ENCODE measurements at regions not wholly inside any gene's neighbourhood (a gene's known extent, or its start where the extent isn't known, plus 50 kb on each side); places are given as distances from the start of the nearest gene placed in this dataset.

DNA sequence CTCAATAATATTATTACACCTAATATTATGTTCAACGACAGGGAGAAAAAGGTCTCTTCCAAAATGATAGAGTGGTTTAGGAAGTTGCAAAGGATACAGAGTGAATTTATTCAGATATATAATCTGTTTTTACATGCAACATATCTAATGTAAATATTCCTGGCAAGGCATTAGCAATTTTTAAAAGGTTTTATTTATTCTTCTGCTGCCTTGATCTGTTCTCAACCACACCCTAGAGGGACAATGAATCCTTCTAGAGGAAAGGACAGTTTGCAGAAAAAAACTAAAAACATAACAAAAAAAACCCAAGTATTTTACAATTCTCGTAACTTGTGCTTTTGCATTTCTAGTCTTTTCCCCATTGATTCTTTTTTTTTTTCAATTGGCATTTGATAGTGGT lies 459.6 kb downstream of the KLF12 start:
- no peak for DNase-seq (ENCODE audit: low spot score)
- Mint-ChIP-seq H3K4me3 (no peak overlapping the region), H3K9me3 (no peaks in the 10 kb centered on the region), H3K27ac (no peak overlapping the region), H3K27me3 (ENCODE audit: insufficient read depth) (peaks cover 1% of the 10 kb centered on the region), H3K4me1 (ENCODE audit: low read depth) (no peaks in the 10 kb centered on the region), H3K36me3 (ENCODE audit: low read depth) (no peaks in the 10 kb centered on the region)
- intact Hi-C loops (cut with micrococcal nuclease): no loop called here

DNA sequence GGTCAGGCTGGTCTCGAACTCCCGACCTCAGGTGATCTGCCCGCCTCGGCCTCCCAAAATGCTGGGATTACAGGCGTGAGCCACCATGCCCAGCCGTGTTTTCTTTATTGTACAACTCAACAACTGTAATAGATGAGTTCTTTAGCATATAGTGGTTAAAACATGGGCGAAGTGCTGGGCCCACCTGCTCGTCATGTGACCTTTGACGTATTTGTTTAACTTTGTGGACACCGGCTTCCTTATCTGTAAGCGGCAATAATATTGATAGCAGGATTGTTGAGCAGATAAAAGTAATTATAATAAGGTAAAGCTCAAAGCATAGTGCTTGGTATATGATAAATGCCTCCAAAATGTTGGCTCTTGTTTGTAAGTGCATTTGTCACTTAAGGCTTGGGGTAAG lies 460.3 kb downstream of the KLF12 start:
- Mint-ChIP-seq H3K9me3 (no peaks in the 10 kb centered on the region), H3K27ac (no peak overlapping the region), H3K36me3 (ENCODE audit: low read depth) (no peaks in the 10 kb centered on the region), H3K4me3 (no peak overlapping the region), H3K4me1 (ENCODE audit: low read depth) (no peaks in the 10 kb centered on the region), H3K27me3 (ENCODE audit: insufficient read depth) (peaks cover 8% of the 10 kb centered on the region)
- intact Hi-C loops (cut with micrococcal nuclease): no loop called here
- DNase-seq (ENCODE audit: low spot score): no peak

DNA sequence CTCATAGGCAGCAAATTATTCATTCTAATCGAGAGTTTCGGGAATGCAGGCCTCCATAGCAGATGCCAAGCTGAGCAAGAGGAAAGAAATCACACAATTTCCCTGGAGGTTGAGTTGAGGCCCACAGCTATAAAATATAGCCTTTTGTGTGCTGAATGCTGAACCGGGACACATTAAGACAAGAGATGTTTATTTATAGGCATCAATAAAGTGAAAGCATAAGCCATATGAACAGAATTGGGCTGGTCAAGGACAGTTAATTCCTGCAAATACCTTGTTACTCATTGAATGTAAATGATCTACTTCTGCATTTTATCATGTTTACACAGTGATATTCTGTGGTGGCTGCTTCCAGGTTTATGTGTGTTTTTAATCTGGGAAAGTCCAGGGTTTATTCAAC lies 461.7 kb downstream of the KLF12 start:
- H3K27ac Mint-ChIP-seq: no peak overlapping the region
- peaks cover 8% of the 10 kb centered on the region for H3K27me3 Mint-ChIP-seq (ENCODE audit: insufficient read depth)
- no peaks in the 10 kb centered on the region for H3K9me3 Mint-ChIP-seq
- DNase-seq (ENCODE audit: low spot score): no peak
- H3K36me3 Mint-ChIP-seq (ENCODE audit: low read depth): no peaks in the 10 kb centered on the region
- no peak overlapping the region for H3K4me3 Mint-ChIP-seq
- H3K4me1 Mint-ChIP-seq (ENCODE audit: low read depth): no peaks in the 10 kb centered on the region
- intact Hi-C loops (cut with micrococcal nuclease): no loop called here

DNA sequence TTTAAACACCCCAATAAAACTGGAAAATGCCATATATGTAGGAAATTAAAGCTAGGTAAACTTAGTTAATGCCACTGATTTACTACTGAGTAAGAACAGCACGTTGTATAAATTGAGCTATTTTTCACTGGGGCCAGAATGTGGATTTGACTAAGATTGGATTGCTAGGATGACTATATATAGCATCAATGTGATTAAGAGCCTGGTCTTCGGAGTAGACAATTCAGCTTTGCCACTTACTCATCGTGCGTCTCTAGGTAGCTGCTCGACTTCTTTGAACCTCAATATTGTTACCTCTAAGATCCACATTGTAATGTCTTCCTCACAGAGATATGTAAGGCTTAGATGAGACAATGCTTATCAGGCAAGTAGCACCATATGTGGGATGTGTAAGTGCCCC lies 462.5 kb downstream of the KLF12 start:
- intact Hi-C loops (cut with micrococcal nuclease): no loop called here
- DNase-seq (ENCODE audit: low spot score): no peak
- Mint-ChIP-seq H3K4me3 (no peak overlapping the region), H3K9me3 (no peaks in the 10 kb centered on the region), H3K27me3 (ENCODE audit: insufficient read depth) (peaks cover 8% of the 10 kb centered on the region), H3K36me3 (ENCODE audit: low read depth) (no peaks in the 10 kb centered on the region), H3K4me1 (ENCODE audit: low read depth) (no peaks in the 10 kb centered on the region), H3K27ac (no peak overlapping the region)

DNA sequence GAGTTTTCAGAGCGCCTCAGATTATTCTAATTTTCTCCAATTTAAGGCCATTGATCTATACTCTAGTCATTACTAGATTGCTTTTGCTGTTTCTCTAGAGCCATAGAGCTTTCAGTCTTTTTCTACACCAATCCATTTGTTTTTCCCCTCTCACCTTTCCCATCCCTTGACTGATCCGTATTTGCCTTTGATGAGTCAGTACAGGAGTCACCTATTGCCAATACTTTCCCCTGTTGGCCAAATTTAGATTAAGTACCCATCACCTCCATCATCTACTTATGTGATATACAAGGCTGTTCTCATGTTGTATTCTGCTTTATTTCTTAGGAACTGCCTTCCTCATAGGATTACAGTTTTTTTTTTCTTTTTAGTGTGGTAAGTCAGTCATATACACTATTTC lies 463.2 kb downstream of the KLF12 start:
- no peaks in the 10 kb centered on the region for H3K36me3 Mint-ChIP-seq (ENCODE audit: low read depth)
- peaks cover 8% of the 10 kb centered on the region for H3K27me3 Mint-ChIP-seq (ENCODE audit: insufficient read depth)
- H3K4me3 Mint-ChIP-seq: no peak overlapping the region
- no peaks in the 10 kb centered on the region for H3K9me3 Mint-ChIP-seq
- no peak for DNase-seq (ENCODE audit: low spot score)
- no peak overlapping the region for H3K27ac Mint-ChIP-seq
- no peaks in the 10 kb centered on the region for H3K4me1 Mint-ChIP-seq (ENCODE audit: low read depth)
- intact Hi-C loops (cut with micrococcal nuclease): no loop called here

DNA sequence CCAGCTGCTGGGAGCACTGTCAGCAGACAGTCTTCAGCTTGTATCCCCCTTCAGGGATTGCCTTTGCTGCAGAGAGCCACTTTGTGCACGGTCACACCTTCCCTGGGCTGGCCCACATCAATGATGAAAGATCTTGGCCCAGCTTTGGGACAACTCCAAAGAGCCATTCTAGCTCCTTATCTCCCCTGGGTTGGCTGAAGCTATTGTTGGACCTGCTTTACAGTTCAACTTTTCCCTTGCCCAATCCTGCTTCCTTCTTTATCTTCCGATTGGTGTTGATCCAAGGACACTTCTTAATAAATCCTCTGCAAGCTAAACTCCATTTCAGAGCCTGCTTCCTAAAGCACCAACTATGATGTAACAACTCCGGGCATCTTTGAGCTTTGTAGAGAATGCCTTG lies 466.4 kb downstream of the KLF12 start:
- Mint-ChIP-seq H3K4me3 (no peak overlapping the region), H3K4me1 (ENCODE audit: low read depth) (no peaks in the 10 kb centered on the region), H3K27ac (no peak overlapping the region), H3K9me3 (peaks cover under 1% of the 10 kb centered on the region), H3K36me3 (ENCODE audit: low read depth) (no peaks in the 10 kb centered on the region), H3K27me3 (ENCODE audit: insufficient read depth) (peaks cover 8% of the 10 kb centered on the region)
- intact Hi-C loops (cut with micrococcal nuclease): no loop called here
- no peak for DNase-seq (ENCODE audit: low spot score)

DNA sequence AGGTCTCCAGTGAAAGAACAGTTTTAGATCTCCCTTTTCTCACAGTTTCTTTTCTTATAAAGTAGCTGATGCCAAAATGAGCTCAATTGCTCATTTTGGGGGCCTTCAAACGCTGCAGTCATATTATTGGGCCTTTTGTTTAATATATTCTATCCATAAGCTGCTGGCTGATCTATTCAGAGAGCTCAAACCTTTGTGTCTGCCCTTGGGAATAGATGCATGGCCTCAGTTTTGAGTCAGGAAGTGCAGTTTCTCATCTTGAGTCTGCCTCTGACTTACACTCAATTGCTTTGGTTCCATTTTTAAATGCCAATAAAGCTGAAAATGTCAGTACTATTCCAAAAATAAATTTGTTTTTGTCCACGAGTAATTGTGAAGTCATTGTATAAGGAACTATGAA lies 468.9 kb downstream of the KLF12 start:
- no peaks in the 10 kb centered on the region for H3K4me1 Mint-ChIP-seq (ENCODE audit: low read depth)
- no peak overlapping the region for H3K27ac Mint-ChIP-seq
- DNase-seq (ENCODE audit: low spot score): no peak
- H3K27me3 Mint-ChIP-seq (ENCODE audit: insufficient read depth): peaks cover 8% of the 10 kb centered on the region
- no peak overlapping the region for H3K4me3 Mint-ChIP-seq
- intact Hi-C loops (cut with micrococcal nuclease): no loop called here
- H3K36me3 Mint-ChIP-seq (ENCODE audit: low read depth): no peaks in the 10 kb centered on the region
- H3K9me3 Mint-ChIP-seq: peaks cover 9% of the 10 kb centered on the region

DNA sequence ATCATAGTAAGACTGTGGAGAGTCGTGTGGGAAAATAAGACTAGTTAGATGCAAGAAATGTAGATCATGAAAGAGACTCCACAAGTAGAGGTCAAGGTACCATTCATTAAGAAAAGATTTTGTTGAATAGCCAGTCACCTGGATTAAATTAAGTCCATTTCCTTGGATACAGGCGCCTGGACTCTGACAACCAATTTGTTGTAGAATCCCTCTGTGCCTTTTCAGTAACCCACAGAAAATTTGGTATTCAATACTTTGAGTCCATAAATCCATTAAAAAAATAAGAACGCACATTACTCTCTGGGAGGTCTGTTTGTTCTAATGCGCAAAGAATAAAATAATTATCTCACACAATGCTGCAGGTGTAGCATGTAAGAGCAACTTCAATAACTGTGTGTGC lies 469.4 kb downstream of the KLF12 start:
- no peak overlapping the region for H3K4me3 Mint-ChIP-seq
- intact Hi-C loops (cut with micrococcal nuclease): no loop called here
- no peaks in the 10 kb centered on the region for H3K4me1 Mint-ChIP-seq (ENCODE audit: low read depth)
- DNase-seq (ENCODE audit: low spot score): no peak
- no peaks in the 10 kb centered on the region for H3K36me3 Mint-ChIP-seq (ENCODE audit: low read depth)
- H3K9me3 Mint-ChIP-seq: peaks cover 9% of the 10 kb centered on the region
- peaks cover 8% of the 10 kb centered on the region for H3K27me3 Mint-ChIP-seq (ENCODE audit: insufficient read depth)
- H3K27ac Mint-ChIP-seq: no peak overlapping the region

DNA sequence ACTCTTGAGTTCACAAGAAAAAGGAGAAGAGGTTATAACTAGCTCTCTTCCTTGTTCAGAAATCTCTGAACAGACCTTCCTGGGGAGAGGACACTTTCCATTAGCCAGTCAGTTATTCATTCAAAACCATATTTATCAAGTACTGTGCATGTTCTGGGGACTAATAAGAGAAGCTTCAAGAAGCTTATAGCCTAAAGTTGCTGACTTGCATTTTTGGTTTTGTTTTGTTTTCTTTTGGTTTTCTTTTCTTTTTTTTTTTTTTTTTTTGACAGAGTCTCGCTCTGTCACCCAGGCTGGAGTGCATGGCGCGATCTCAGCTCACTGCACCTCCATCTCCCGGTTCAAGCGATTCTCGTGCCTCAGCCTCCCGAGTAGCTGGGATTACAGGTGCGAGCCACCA lies 471.4 kb downstream of the KLF12 start:
- intact Hi-C loops (cut with micrococcal nuclease): no loop called here
- no peak for DNase-seq (ENCODE audit: low spot score)
- H3K27me3 Mint-ChIP-seq (ENCODE audit: insufficient read depth): no peaks in the 10 kb centered on the region
- H3K4me1 Mint-ChIP-seq (ENCODE audit: low read depth): no peaks in the 10 kb centered on the region
- no peak overlapping the region for H3K4me3 Mint-ChIP-seq
- no peak overlapping the region for H3K27ac Mint-ChIP-seq
- H3K9me3 Mint-ChIP-seq: peaks cover 9% of the 10 kb centered on the region
- no peaks in the 10 kb centered on the region for H3K36me3 Mint-ChIP-seq (ENCODE audit: low read depth)

DNA sequence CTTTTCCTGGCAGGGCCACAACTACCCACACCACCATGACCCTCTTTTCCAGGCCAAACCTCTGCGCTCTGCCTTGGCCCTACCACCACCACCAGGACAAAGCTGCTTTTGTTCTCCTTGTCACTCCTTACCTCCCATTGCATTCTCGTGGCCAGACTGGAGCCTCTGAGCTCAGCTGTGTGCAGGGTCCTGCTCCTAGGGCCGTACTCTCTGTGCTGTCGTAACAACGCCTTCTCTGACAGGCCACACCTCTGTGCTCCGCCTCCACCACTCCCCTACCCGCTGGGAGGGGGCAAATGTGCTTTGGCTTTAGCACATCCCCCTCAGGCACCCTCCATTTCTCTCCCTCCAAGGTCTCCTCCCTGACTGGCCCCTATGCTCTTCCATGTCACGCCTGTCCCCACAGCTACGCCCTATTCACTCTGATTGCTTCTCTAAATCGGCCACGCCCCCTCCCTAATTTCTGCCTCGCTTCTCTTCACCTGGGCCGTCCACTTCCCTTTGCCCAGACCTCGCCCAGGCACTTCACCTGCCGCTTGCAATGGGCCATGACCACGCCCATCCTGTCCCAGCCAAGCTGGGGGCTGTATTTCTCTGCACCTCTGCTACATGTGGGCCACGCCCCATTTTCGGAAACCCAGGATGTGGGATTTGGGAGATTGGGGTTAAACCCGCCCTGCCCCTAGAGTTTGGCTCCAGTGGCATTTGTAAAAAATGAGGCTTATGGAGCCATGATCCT lies 472.3 kb downstream of the KLF12 start:
- H3K9me3 Mint-ChIP-seq: peaks cover 9% of the 10 kb centered on the region
- intact Hi-C loops (cut with micrococcal nuclease): no loop called here

DNA sequence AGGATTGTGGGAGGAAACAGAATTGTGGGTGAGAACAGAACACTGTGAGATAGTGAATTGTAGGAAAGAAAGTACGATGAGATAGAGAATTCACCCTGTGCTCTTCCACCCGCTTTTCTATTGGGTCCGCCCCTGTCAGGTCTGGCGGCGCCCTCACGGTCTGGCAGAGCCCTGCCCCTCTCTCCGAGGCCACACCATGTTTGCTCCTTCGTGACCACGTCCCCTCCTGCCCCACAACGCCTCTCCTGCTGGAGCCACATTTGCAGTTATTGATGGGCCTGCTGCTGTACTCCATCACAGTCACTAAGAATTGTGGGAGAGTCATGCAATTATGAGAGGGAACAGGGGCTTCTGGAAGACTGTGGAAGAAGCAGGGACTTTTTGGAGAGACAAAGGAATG lies 473.1 kb downstream of the KLF12 start:
- H3K4me3 Mint-ChIP-seq: no peak overlapping the region
- peaks cover 9% of the 10 kb centered on the region for H3K9me3 Mint-ChIP-seq
- H3K27me3 Mint-ChIP-seq (ENCODE audit: insufficient read depth): no peaks in the 10 kb centered on the region
- no peaks in the 10 kb centered on the region for H3K4me1 Mint-ChIP-seq (ENCODE audit: low read depth)
- intact Hi-C loops (cut with micrococcal nuclease): no loop called here
- no peak overlapping the region for H3K27ac Mint-ChIP-seq
- H3K36me3 Mint-ChIP-seq (ENCODE audit: low read depth): no peaks in the 10 kb centered on the region
- DNase-seq (ENCODE audit: low spot score): no peak

More for the DNA sequence above, 472.3 kb downstream of the KLF12 start:
- Mint-ChIP-seq H3K4me1 (ENCODE audit: low read depth) (no peaks in the 10 kb centered on the region), H3K36me3 (ENCODE audit: low read depth) (no peaks in the 10 kb centered on the region), H3K4me3 (no peak overlapping the region), H3K27ac (no peak overlapping the region), H3K27me3 (ENCODE audit: insufficient read depth) (no peaks in the 10 kb centered on the region)
- no peak for DNase-seq (ENCODE audit: low spot score)

DNA sequence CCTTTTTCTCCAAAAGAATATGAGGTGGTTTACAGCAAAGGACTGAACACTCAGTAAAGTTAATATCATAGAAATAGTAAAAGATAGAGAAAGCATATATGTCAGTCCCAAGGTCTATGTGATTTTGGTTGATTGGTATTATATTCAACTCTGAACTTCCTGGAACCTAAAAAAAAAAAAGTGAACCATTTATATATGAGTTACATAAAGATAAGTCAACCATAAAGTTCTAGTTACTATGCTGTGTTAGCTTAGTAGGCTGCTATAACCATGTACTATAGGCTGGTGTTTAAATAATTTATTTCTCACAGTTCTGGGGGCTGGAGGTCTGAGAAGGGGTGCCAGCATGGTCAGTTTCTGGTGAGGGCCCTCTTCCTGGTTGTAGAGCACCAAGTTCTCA lies 475.6 kb downstream of the KLF12 start:
- no peak for DNase-seq (ENCODE audit: low spot score)
- Mint-ChIP-seq H3K27me3 (ENCODE audit: insufficient read depth) (no peaks in the 10 kb centered on the region), H3K27ac (no peak overlapping the region), H3K36me3 (ENCODE audit: low read depth) (no peaks in the 10 kb centered on the region), H3K9me3 (peaks cover 9% of the 10 kb centered on the region), H3K4me1 (ENCODE audit: low read depth) (no peaks in the 10 kb centered on the region), H3K4me3 (no peak overlapping the region)
- intact Hi-C loops (cut with micrococcal nuclease): no loop called here

DNA sequence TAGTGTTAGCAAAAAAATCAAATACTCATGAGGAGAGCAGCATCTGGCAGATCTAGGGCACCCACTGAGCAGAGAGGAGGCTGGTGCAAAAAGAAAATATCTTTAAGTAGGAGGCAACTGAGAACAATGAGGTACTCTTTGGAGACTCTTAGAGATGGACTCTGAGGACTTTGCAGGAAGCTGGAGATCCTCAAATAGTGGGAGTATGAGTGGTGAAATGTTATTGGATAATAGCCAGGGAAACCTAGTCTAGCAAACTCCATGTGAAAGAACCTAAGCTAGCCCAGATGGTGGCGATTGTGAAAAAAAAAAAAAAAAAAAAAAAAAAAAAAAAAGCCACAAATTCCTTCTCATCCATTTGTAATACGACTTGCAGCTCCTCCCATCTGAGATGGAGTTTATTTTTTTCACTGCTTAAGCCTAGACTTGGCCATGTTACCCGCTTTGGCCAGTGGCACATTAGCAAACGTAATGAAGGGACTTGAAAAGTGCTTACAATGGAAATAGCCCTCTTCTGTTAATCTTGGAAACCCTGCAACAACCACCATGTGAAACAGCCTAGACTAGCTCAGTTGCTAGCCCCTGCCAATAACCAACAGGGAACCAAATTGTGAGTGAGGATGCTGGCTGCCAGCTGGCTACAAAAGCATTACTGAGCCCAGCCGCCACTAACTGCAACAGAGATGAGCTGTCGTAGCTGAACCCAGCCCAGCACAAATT lies 476.2 kb downstream of the KLF12 start:
- Mint-ChIP-seq H3K4me3 (no peak overlapping the region), H3K36me3 (ENCODE audit: low read depth) (no peaks in the 10 kb centered on the region), H3K4me1 (ENCODE audit: low read depth) (no peaks in the 10 kb centered on the region), H3K27me3 (ENCODE audit: insufficient read depth) (no peaks in the 10 kb centered on the region), H3K9me3 (peaks cover 9% of the 10 kb centered on the region), H3K27ac (no peak overlapping the region)
- intact Hi-C loops (cut with micrococcal nuclease): no loop called here
- DNase-seq (ENCODE audit: low spot score): no peak
